GM23248 (cell line): ENCODE measurements at regions not wholly inside any gene's neighbourhood (a gene's known extent, or its start where the extent isn't known, plus 50 kb on each side); places are given as distances from the start of the nearest gene placed in this dataset.

Experiments
- DNase-seq: peaks from one replicate; pipeline ENCODE4 v3.0.0-alpha.2; 2015
- H2AFZ ChIP-seq: fragments of 200-600 bp; sonication (generic); 2 replicates; pipeline ENCODE4 v1.6.1; 2016; ENCODE audit warnings: antibody characterized with exemption
- H3F3A ChIP-seq: fragments of 200-600 bp; sonication (generic); 2 replicates; pipeline ENCODE4 v1.6.1; 2016; ENCODE audit warnings: mild to moderate bottlenecking, antibody characterized with exemption, mixed run types; ENCODE audit not compliant: insufficient read depth
- H3K27ac ChIP-seq: fragments of 200-600 bp; sonication (generic); 2 replicates; pipeline ENCODE4 v1.5.1; 2016; ENCODE audit warnings: mild to moderate bottlenecking
- H3K27me3 ChIP-seq: fragments of 200-600 bp; sonication (generic); replicated peaks from 2 replicates; pipeline ENCODE4 v1.6.1; 2016; ENCODE audit warnings: mild to moderate bottlenecking; ENCODE audit not compliant: insufficient read depth
- H3K36me3 ChIP-seq: fragments of 200-600 bp; sonication (generic); 2 replicates; pipeline ENCODE4 v1.6.1; 2016; ENCODE audit warnings: low read depth, mild to moderate bottlenecking
- H3K4me1 ChIP-seq: fragments of 200-600 bp; sonication (generic); 2 replicates; pipeline ENCODE4 v1.6.1; 2016; ENCODE audit warnings: mild to moderate bottlenecking; ENCODE audit not compliant: insufficient read depth
- H3K4me2 ChIP-seq: fragments of 200-600 bp; sonication (generic); one replicate; pipeline ENCODE4 v1.6.1; 2016; ENCODE audit warnings: mild to moderate bottlenecking; ENCODE audit not compliant: unreplicated experiment
- H3K4me3 ChIP-seq: fragments of 200-600 bp; sonication (generic); 2 replicates; pipeline ENCODE4 v1.5.1; 2016; ENCODE audit warnings: mild to moderate bottlenecking
- H3K79me2 ChIP-seq: fragments of 200-600 bp; sonication (generic); 2 replicates; pipeline ENCODE4 v1.6.1; 2016; ENCODE audit warnings: mild to moderate bottlenecking; ENCODE audit not compliant: insufficient read depth
- H3K9ac ChIP-seq: fragments of 200-600 bp; sonication (generic); 2 replicates; pipeline ENCODE4 v1.6.1; 2016; ENCODE audit warnings: mild to moderate bottlenecking
- H3K9me2 ChIP-seq: fragments of 200-600 bp; sonication (generic); 2 replicates; pipeline ENCODE4 v1.6.1; 2016; ENCODE audit warnings: mixed run types, mild to moderate bottlenecking, moderate library complexity; ENCODE audit not compliant: insufficient read depth
- H3K9me3 ChIP-seq: fragments of 200-600 bp; sonication (generic); one replicate; pipeline ENCODE4 v1.6.1; 2017; ENCODE audit warnings: low read depth
- H4K20me1 ChIP-seq: fragments of 200-600 bp; sonication (generic); 2 replicates; pipeline ENCODE4 v1.6.0; 2016; ENCODE audit not compliant: insufficient read depth
- EZH2 ChIP-seq: fragments of 200-600 bp; sonication (generic); IDR thresholded peaks from 2 replicates; pipeline ENCODE4 v1.6.1; 2018; ENCODE audit warnings: antibody characterized with exemption, mild to moderate bottlenecking; ENCODE audit not compliant: insufficient read depth, poor library complexity, severe bottlenecking
- EZH2phosphoT487 ChIP-seq: fragments of 200-600 bp; sonication (generic); IDR thresholded peaks from 2 replicates; pipeline ENCODE4 v1.6.1; 2018; ENCODE audit warnings: antibody characterized with exemption, moderate library complexity, mild to moderate bottlenecking, low read depth; ENCODE audit not compliant: insufficient read depth
- WGBS, 2 experiments: methylation state at CpG; one replicate each; pipeline ENCODE4 v1.1.6; 2015 to 2017; ENCODE audit warnings: low lambda C conversion rate in 2 of 2, low coverage in 1 of 2; ENCODE audit errors: missing lambda C conversion rate in 2 of 2; 5-methylcytosine and 5-hydroxymethylcytosine counted together
- in situ Hi-C: fragments of 300-500 bp; cut with MboI; formaldehyde crosslinking; loops from 2 replicates; pipeline ENCODE4 v1.15.0; 2020

DNA sequence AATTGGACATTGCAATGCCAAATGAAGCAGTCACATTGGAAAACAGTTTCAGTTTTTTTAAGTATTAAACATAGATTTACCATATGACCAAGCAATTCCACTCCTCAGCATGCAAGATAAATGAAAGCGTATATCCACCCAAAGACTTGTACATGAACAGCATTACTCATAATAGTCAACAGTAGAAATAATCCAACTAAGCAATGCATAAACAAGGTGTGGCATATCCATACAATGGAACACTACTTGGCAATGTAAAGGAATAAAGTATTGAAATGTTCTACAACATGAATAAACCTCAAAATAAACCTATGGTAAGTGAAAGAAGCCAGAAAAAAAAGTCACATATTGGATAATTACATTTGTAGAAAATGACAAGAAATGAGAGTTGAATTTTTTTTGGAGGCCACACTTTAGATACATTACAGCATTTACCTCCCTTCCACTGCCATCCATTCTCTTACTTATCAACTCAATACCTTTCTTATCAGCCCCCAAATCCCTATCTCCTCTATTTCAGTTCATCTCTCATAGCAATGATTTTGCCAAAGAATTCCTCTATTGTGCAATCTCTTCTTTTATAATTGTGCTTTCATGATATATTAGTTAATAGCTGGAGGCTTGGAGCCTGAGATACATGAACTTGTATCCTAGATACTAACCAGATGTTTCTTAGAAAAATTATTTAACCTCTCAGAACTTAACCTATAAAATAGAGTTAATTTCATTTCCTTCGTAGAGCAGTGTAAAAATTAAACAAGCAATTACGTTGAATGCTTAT is 414.2 kb upstream of the C1orf87 start:
- no peaks in the 10 kb centered on the region for H3K36me3 ChIP-seq
- no peak overlapping the region for H3K27ac ChIP-seq
- H2AFZ ChIP-seq, result no peak overlapping the region
- H3K79me2 ChIP-seq, result no peaks in the 10 kb centered on the region
- no peaks in the 10 kb centered on the region for H3K27me3 ChIP-seq
- 41 to 44% methylated on average over 3 of the region's 3 CpGs for WGBS, 2 experiments
- TF ChIP-seq EZH2phosphoT487 (no peak), EZH2 (no peak)
- in situ Hi-C loops, result no loop called here
- H3F3A ChIP-seq, result no peaks in the 10 kb centered on the region
- H3K4me3 ChIP-seq, result no peak overlapping the region
- H3K9me2 ChIP-seq, result no peaks in the 10 kb centered on the region
- H4K20me1 ChIP-seq, result no peaks in the 10 kb centered on the region
- DNase-seq, result no peak
- H3K9ac ChIP-seq, result no peak overlapping the region
- H3K4me2 ChIP-seq, result no peak overlapping the region
- H3K9me3 ChIP-seq, result no peaks in the 10 kb centered on the region
- H3K4me1 ChIP-seq, result no peaks in the 10 kb centered on the region

DNA sequence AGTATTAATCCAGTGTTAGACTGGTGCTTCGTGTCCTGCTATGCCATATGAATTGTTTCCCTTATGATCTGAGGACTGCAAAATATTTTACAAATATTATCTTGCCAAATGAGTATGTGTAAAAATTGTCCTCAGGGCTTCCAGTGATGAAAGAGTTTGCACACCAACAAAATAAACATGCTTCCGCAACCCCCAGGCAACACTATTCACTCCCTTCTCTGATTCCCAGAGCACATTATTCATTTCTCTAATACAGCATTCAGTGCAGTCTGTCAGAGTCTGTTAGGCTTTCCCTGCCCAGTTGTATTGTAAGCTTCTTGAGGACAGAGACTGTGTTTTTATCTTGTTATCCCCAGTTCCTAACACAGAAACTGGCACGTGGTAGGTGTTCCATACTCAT is 409.9 kb upstream of the C1orf87 start:
- H4K20me1 ChIP-seq, result no peaks in the 10 kb centered on the region
- H3F3A ChIP-seq, result no peaks in the 10 kb centered on the region
- no peaks in the 10 kb centered on the region for H3K9me3 ChIP-seq
- no peak overlapping the region for H3K4me3 ChIP-seq
- no peaks in the 10 kb centered on the region for H3K36me3 ChIP-seq
- H3K9ac ChIP-seq, result no peak overlapping the region
- no peak for TF ChIP-seq EZH2phosphoT487
- no peak for TF ChIP-seq EZH2
- no peak overlapping the region for H3K27ac ChIP-seq
- in situ Hi-C loops, result no loop called here
- H3K79me2 ChIP-seq, result no peaks in the 10 kb centered on the region
- no peaks in the 10 kb centered on the region for H3K9me2 ChIP-seq
- no peak overlapping the region for H3K4me2 ChIP-seq
- H2AFZ ChIP-seq, result no peak overlapping the region
- WGBS, 2 experiments, result 23 to 38% methylated on average over 3 of the region's 3 CpGs
- DNase-seq, result no peak
- no peaks in the 10 kb centered on the region for H3K4me1 ChIP-seq
- H3K27me3 ChIP-seq, result no peaks in the 10 kb centered on the region

GRCh38 chr1:60470246-60470645 is 396.7 kb upstream of the C1orf87 start:
- no peak for TF ChIP-seq EZH2phosphoT487
- no peak for TF ChIP-seq EZH2
- Histone ChIP-seq H3K27ac (no peak overlapping the region), H3K4me3 (no peak overlapping the region), H3K4me2 (no peak overlapping the region), H3K36me3 (no peaks in the 10 kb centered on the region), H3K27me3 (no peaks in the 10 kb centered on the region), H3K79me2 (no peaks in the 10 kb centered on the region), H2AFZ (no peak overlapping the region), H4K20me1 (no peaks in the 10 kb centered on the region), H3K4me1 (no peaks in the 10 kb centered on the region), H3K9me3 (no peaks in the 10 kb centered on the region), H3K9ac (no peak overlapping the region), H3K9me2 (no peaks in the 10 kb centered on the region), H3F3A (no peaks in the 10 kb centered on the region)
- DNase-seq, result no peak
- WGBS, 2 experiments, result 24 to 30% methylated on average over 1 of the region's 1 CpG
- in situ Hi-C loops, result no loop called here

DNA sequence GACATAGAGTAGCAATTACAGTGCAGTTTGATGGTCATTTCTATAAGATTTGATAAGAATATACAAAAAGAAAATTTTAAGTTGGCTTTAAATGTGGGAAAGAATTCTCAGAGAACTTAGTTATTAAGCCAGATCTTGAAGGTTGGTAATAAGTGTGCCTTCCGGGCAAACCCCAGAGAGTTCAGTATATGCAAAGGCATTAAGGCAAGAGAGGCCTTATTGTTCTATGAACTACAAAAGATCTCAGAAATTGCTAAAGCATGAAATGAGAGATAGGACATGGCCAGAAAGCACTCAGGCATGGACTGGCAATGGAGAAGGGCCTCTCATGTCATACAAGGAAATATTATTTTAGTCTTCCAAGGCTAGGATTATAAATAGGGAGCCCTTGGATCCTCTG is 390.2 kb upstream of the C1orf87 start:
- WGBS, 2 experiments, result 86 to 88% methylated on average over 1 of the region's 1 CpG
- no peaks in the 10 kb centered on the region for H3K79me2 ChIP-seq
- in situ Hi-C loops, result no loop called here
- TF ChIP-seq EZH2phosphoT487, result no peak
- no peak for TF ChIP-seq EZH2
- no peaks in the 10 kb centered on the region for H3K27me3 ChIP-seq
- H3K4me2 ChIP-seq, result no peak overlapping the region
- no peaks in the 10 kb centered on the region for H3K9me2 ChIP-seq
- DNase-seq, result no peak
- H3K9me3 ChIP-seq, result no peaks in the 10 kb centered on the region
- H4K20me1 ChIP-seq, result no peaks in the 10 kb centered on the region
- H3F3A ChIP-seq, result no peaks in the 10 kb centered on the region
- no peak overlapping the region for H3K27ac ChIP-seq
- H3K4me1 ChIP-seq, result no peaks in the 10 kb centered on the region
- H3K4me3 ChIP-seq, result no peak overlapping the region
- H3K9ac ChIP-seq, result no peak overlapping the region
- no peak overlapping the region for H2AFZ ChIP-seq
- H3K36me3 ChIP-seq, result no peaks in the 10 kb centered on the region
